ENCODE measurements at regions not wholly inside any gene's neighbourhood (a gene's known extent, or its start where the extent isn't known, plus 50 kb on each side); places are given as distances from the start of the nearest gene placed in this dataset.

DNA sequence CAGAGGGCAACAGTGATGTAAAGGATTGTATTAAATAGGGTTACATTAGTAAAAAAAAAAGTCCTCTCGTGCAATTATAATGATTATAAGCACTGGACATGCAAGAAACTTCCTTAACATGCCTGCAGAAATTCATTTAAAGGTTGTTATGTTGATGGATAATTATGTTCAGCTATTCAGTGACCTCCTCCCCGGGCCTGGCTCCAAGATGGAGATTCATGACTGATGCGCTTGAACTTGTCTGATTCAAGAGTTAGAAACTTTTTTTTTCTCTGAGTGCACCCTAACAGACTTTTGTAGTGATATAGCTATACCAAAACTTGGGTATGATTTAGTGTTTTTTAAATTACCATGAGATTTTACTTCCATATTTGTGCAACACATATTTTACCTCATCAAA is 1170.0 kb upstream of the CITED2 start:
- no peak overlapping the region for H3K4me2 ChIP-seq
- no peak overlapping the region for H3K27ac ChIP-seq
- H3K4me3 ChIP-seq = no peak overlapping the region
- TF ChIP-seq, protein P1, sequence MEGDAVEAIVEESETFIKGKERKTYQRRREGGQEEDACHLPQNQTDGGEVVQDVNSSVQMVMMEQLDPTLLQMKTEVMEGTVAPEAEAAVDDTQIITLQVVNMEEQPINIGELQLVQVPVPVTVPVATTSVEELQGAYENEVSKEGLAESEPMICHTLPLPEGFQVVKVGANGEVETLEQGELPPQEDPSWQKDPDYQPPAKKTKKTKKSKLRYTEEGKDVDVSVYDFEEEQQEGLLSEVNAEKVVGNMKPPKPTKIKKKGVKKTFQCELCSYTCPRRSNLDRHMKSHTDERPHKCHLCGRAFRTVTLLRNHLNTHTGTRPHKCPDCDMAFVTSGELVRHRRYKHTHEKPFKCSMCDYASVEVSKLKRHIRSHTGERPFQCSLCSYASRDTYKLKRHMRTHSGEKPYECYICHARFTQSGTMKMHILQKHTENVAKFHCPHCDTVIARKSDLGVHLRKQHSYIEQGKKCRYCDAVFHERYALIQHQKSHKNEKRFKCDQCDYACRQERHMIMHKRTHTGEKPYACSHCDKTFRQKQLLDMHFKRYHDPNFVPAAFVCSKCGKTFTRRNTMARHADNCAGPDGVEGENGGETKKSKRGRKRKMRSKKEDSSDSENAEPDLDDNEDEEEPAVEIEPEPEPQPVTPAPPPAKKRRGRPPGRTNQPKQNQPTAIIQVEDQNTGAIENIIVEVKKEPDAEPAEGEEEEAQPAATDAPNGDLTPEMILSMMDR (conservative IDR thresholded peaks at IDR 0.05) = no peak
- no peak for TF ChIP-seq EZH2 (IDR thresholded peaks at IDR 0.05; ENCODE audit: low read depth)
- no peaks in the 10 kb centered on the region for H3K36me3 ChIP-seq (ENCODE audit: low read depth)
- no peaks in the 10 kb centered on the region for H3K27me3 ChIP-seq (ENCODE audit: insufficient read depth, low read depth)
- H2AFZ ChIP-seq = no peak overlapping the region
- ChIA-PET CTCF (no interaction called here), POLR2A (ENCODE audit: unreplicated experiment) (no interaction called here)
- H4K20me1 ChIP-seq (ENCODE audit: insufficient read depth) = no peaks in the 10 kb centered on the region
- no TSS peak for BruUV-seq (replicated peaks)
- DNase-seq = no peak
- no peaks in the 10 kb centered on the region for H3K4me1 ChIP-seq (replicated peaks; ENCODE audit: insufficient read depth)
- H3K79me2 ChIP-seq (ENCODE audit: low read depth) = no peaks in the 10 kb centered on the region
- intact Hi-C loops (cut with micrococcal nuclease; ENCODE audit: unreplicated experiment) = no loop called here
- no peaks in the 10 kb centered on the region for H3F3A ChIP-seq (ENCODE audit: insufficient read depth, low read depth)
- H3K9me3 ChIP-seq (ENCODE audit: insufficient read depth, low read depth) = no peaks in the 10 kb centered on the region; the same call in 1 of the 2 replicates
- no peaks in the 10 kb centered on the region; the same call in 1 of the 2 replicates for H3K9me2 ChIP-seq (ENCODE audit: insufficient read depth)

DNA sequence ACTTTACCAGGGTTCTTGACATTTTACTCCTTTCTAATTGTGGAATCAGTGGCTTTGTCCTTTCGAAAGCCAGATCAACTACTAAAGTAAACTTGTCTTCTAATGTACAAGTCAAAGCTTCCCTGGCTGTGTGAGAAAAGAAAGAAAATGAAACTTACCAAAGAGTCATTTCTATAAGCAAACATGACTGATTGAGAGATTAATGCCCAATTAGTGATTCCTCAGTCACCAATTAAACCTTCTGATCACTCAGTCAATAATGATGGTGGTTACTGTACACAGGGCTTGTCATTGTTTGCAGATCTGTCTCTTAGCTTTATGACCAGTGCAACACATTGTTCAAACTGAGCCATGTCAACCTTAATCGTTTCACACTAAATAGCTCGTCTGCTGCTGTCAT is 1168.4 kb upstream of the CITED2 start:
- Histone ChIP-seq H2AFZ (peak overlapping the region; percentile 3; the same call in 1 of the 2 replicates), H3K4me3 (no peak overlapping the region), H3K36me3 (ENCODE audit: low read depth) (no peaks in the 10 kb centered on the region), H3K27me3 (ENCODE audit: insufficient read depth, low read depth) (no peaks in the 10 kb centered on the region), H3K4me2 (no peak overlapping the region), H4K20me1 (ENCODE audit: insufficient read depth) (no peaks in the 10 kb centered on the region), H3F3A (ENCODE audit: insufficient read depth, low read depth) (peaks cover 5% of the 10 kb centered on the region; the same call in 1 of the 2 replicates), H3K27ac (no peak overlapping the region), H3K4me1 (replicated peaks; ENCODE audit: insufficient read depth) (peaks cover 15% of the 10 kb centered on the region), H3K9me3 (ENCODE audit: insufficient read depth, low read depth) (no peaks in the 10 kb centered on the region; the same call in 1 of the 2 replicates), H3K9me2 (ENCODE audit: insufficient read depth) (no peaks in the 10 kb centered on the region; the same call in 1 of the 2 replicates), H3K79me2 (ENCODE audit: low read depth) (no peaks in the 10 kb centered on the region)
- POLR2A ChIA-PET (ENCODE audit: unreplicated experiment) = no interaction called here
- TF ChIP-seq EZH2 (IDR thresholded peaks at IDR 0.05; ENCODE audit: low read depth) = no peak
- TF ChIP-seq, protein P1 (conservative IDR thresholded peaks at IDR 0.05) = no peak
- CTCF ChIA-PET = no interaction called here
- no TSS peak for BruUV-seq (replicated peaks)
- intact Hi-C loops (cut with micrococcal nuclease; ENCODE audit: unreplicated experiment) = no loop called here
- DNase-seq = no peak

DNA sequence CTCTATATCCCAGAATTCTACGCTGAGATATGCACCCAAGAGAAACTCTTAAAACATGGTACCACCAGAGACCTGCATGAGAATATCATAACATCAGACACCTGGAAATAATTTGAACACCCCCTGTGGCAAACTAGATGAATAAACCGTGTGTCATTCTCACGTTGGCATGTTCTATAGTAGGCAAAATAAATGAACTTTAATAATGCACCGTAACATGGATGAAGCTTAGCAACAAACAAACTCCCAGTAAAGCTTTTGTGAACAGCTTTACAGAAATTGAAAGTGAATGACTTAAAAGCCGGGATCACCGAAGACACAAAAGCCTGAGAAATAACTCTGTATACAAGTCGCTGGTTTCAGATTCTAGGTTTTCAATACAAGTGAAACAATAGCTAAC is 1166.8 kb upstream of the CITED2 start:
- Histone ChIP-seq H3F3A (ENCODE audit: insufficient read depth, low read depth) (peaks cover 12% of the 10 kb centered on the region; the same call in 1 of the 2 replicates), H3K79me2 (ENCODE audit: low read depth) (no peaks in the 10 kb centered on the region), H4K20me1 (ENCODE audit: insufficient read depth) (no peaks in the 10 kb centered on the region), H3K27me3 (ENCODE audit: insufficient read depth, low read depth) (no peaks in the 10 kb centered on the region), H3K36me3 (ENCODE audit: low read depth) (no peaks in the 10 kb centered on the region), H3K4me3 (no peak overlapping the region), H3K4me2 (no peak overlapping the region), H3K9me2 (ENCODE audit: insufficient read depth) (no peaks in the 10 kb centered on the region; the same call in 1 of the 2 replicates), H3K9me3 (ENCODE audit: insufficient read depth, low read depth) (no peaks in the 10 kb centered on the region; the same call in 1 of the 2 replicates), H3K4me1 (replicated peaks; ENCODE audit: insufficient read depth) (peaks cover 25% of the 10 kb centered on the region), H2AFZ (no peak overlapping the region), H3K27ac (no peak overlapping the region)
- DNase-seq = no peak
- intact Hi-C loops (cut with micrococcal nuclease; ENCODE audit: unreplicated experiment) = no loop called here
- TF ChIP-seq EZH2 (IDR thresholded peaks at IDR 0.05; ENCODE audit: low read depth) = no peak
- TF ChIP-seq, protein P1 (conservative IDR thresholded peaks at IDR 0.05) = no peak
- BruUV-seq (replicated peaks) = no TSS peak
- POLR2A ChIA-PET (ENCODE audit: unreplicated experiment) = interaction anchor here (0.7 kb wide), 1 partner anchor 1165 kb away, joined by 3 read pairs; no protein-coding TSS in a partner anchor
- CTCF ChIA-PET = no interaction called here

Data from PC-9 (cell line).